ENCODE measurements at regions not wholly inside any gene's neighbourhood (a gene's known extent, or its start where the extent isn't known, plus 50 kb on each side); places are given as distances from the start of the nearest gene placed in this dataset.

DNA sequence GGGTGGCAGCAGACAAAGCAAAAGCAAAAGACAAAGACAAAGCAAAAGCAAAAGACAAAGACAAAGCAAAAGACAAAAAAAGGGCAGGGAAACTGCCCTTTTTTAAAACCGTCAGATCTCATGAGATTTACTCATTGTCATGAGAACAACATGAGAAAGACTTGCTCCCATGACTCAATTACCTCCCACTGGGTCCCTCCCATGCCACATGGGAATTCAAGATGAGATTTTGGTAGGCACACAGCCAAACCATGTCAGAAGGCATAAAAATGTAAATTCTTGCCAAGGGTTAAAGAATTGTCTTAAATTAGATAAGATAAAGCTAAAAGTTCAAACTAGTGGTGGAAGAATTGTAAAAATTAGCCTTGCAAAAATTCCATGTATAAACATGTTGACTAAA, 419.7 kb downstream of the TRAM1L1 start (continued):
- no peak for TF ChIP-seq SIN3A (IDR thresholded peaks at IDR 0.05; ENCODE audit: borderline replicate concordance, low read depth, low read length)
- no peak for TF ChIP-seq FOXJ3 (CRISPR knock-in tag; IDR thresholded peaks at IDR 0.05)
- no peak for TF ChIP-seq NRF1 (IDR thresholded peaks at IDR 0.05; ENCODE audit: low read depth, low read length)

DNA sequence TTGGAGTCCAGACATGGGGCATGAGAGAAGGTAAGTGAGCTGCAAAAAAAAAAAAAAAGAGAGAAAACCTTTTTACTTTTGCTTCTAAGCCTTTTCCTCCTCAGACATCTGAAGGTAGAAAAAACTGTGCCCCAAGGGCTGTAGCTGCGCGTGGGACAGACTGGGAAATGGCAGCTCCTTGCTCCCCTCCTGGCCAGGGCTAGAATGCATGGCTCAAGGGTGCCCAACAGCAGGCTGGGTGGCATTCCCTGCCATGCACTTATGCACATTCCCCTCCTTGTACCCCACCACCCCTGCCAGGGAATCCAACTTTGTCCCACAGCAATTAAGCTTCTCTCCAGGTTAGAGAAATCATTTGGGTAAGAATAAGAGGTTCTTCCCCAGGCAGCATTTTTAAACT, 421.2 kb downstream of the TRAM1L1 start:
- Histone ChIP-seq H3K4me1 (ENCODE audit: control insufficient read depth in 1 of 2, insufficient read depth in 2 of 2, low read depth in 1 of 2, low read length in 1 of 2) (no peaks in the 10 kb centered on the region; a peak in 1 of 4 replicates), H3F3A (replicated peaks; ENCODE audit: insufficient read depth) (no peaks in the 10 kb centered on the region), H3K79me2 (ENCODE audit: insufficient read depth) (no peaks in the 10 kb centered on the region), H3K36me3 (replicated peaks in 1 of 2; ENCODE audit: control insufficient read depth in 1 of 2, insufficient read depth in 2 of 2, low read length in 1 of 2) (no peaks in the 10 kb centered on the region), H3K4me2 (no peak overlapping the region), H3K27ac (ENCODE audit: low read depth in 2 of 2, low read length in 1 of 2) (no peak overlapping the region), H3K9ac (no peak overlapping the region), H3K4me3 (ENCODE audit: low read depth in 2 of 2, low read length in 1 of 2) (no peak overlapping the region), H3K9me3 (no peaks in the 10 kb centered on the region), H4K20me1 (ENCODE audit: insufficient read depth) (no peaks in the 10 kb centered on the region), H2AFZ (ENCODE audit: low read depth) (no peak overlapping the region), H3K27me3 (ENCODE audit: insufficient read depth) (no peaks in the 10 kb centered on the region), H3K9me2 (no peaks in the 10 kb centered on the region)
- WGBS (ENCODE audit: low lambda C conversion rate): 69% methylated on average over 2 of the region's 2 CpGs
- DNase-seq: peak; percentile 3
- POLR2A ChIA-PET: no interaction called here
- CTCF ChIA-PET: interaction anchor here (0.6 kb wide), 1 partner anchor 62 kb away, joined by 3 read pairs; no protein-coding TSS in a partner anchor
- TF ChIP-seq, protein P1, sequence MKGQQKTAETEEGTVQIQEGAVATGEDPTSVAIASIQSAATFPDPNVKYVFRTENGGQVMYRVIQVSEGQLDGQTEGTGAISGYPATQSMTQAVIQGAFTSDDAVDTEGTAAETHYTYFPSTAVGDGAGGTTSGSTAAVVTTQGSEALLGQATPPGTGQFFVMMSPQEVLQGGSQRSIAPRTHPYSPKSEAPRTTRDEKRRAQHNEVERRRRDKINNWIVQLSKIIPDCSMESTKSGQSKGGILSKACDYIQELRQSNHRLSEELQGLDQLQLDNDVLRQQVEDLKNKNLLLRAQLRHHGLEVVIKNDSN (IDR thresholded peaks at IDR 0.05; ENCODE audit: borderline replicate concordance, low read depth): no peak
- TF ChIP-seq FOSL2 (IDR thresholded peaks at IDR 0.05; ENCODE audit: borderline replicate concordance, low read depth): no peak
- TF ChIP-seq RFX5 (IDR thresholded peaks at IDR 0.05; ENCODE audit: low read length): no peak
- no peak for TF ChIP-seq NFIC (IDR thresholded peaks at IDR 0.05; ENCODE audit: borderline replicate concordance)
- no peak for TF ChIP-seq SIN3A (IDR thresholded peaks at IDR 0.05; ENCODE audit: borderline replicate concordance, low read depth, low read length)
- TF ChIP-seq, protein P2, sequence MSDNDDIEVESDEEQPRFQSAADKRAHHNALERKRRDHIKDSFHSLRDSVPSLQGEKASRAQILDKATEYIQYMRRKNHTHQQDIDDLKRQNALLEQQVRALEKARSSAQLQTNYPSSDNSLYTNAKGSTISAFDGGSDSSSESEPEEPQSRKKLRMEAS (IDR thresholded peaks at IDR 0.05; ENCODE audit: low read depth): no peak
- TF ChIP-seq FOXM1 (IDR thresholded peaks at IDR 0.05; ENCODE audit: low read depth): no peak
- TF ChIP-seq, protein P3, sequence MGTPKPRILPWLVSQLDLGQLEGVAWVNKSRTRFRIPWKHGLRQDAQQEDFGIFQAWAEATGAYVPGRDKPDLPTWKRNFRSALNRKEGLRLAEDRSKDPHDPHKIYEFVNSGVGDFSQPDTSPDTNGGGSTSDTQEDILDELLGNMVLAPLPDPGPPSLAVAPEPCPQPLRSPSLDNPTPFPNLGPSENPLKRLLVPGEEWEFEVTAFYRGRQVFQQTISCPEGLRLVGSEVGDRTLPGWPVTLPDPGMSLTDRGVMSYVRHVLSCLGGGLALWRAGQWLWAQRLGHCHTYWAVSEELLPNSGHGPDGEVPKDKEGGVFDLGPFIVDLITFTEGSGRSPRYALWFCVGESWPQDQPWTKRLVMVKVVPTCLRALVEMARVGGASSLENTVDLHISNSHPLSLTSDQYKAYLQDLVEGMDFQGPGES (IDR thresholded peaks at IDR 0.05; ENCODE audit: low read depth, low read length): no peak
- no peak for TF ChIP-seq YY1 (IDR thresholded peaks at IDR 0.05; ENCODE audit: low read depth)

DNA sequence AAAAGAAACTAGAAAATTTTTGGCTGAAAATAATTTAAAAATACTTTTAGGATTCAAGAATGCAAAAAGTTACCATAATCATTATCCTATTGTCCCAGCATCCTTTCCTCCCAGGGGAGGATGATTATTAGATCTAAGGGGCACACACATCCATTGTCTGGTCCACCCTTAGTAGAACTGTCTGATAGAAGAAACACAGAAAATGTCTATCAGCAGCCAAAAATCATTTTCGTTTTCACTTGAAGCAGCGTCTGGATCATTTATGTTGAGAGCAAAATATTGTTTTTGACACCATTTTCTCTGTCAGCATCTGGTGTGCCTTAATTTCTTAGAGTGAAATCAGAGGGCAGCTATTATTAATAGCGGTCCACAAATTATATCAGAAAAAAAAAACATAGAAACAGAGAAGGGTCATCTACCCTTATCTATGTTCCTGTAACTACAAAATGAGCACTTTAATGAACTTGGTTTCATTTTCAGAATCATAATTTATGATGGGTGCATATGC, 446.3 kb downstream of the TRAM1L1 start:
- peak overlapping the region; percentile 12 for H2AFZ ChIP-seq (ENCODE audit: low read depth)
- H3K9me2 ChIP-seq: no peaks in the 10 kb centered on the region; the same call in 1 of the 2 replicates
- no peaks in the 10 kb centered on the region for H3K79me2 ChIP-seq (ENCODE audit: insufficient read depth)
- POLR2A ChIA-PET: interaction anchor here (0.6 kb wide), 1 partner anchor 1714 kb away, joined by 3 read pairs; the partner anchor contains the start of gene PRSS12
- H3K4me3 ChIP-seq (ENCODE audit: low read depth in 2 of 2, low read length in 1 of 2): peak overlapping the region in 1 of 2 experiments; percentile 6; a peak in 1 of 4 replicates
- H3K9me3 ChIP-seq: no peaks in the 10 kb centered on the region
- H3K4me1 ChIP-seq (ENCODE audit: control insufficient read depth in 1 of 2, insufficient read depth in 2 of 2, low read depth in 1 of 2, low read length in 1 of 2): peaks cover 0 to 6% of the 10 kb centered on the region in 2 experiments; a peak in 2 of 4 replicates
- H3K9ac ChIP-seq: no peak overlapping the region
- peak overlapping the region; percentile 28 for H3K4me2 ChIP-seq
- no peaks in the 10 kb centered on the region for H4K20me1 ChIP-seq (ENCODE audit: insufficient read depth)
- no peaks in the 10 kb centered on the region for H3F3A ChIP-seq (replicated peaks; ENCODE audit: insufficient read depth)
- no peaks in the 10 kb centered on the region for H3K27me3 ChIP-seq (ENCODE audit: insufficient read depth)
- H3K27ac ChIP-seq (ENCODE audit: low read depth in 2 of 2, low read length in 1 of 2): peak overlapping the region in 1 of 2 experiments; percentile 64; a peak in 1 of 4 replicates
- WGBS (ENCODE audit: low lambda C conversion rate): 9% methylated on average over 3 of the region's 3 CpGs
- no peaks in the 10 kb centered on the region for H3K36me3 ChIP-seq (replicated peaks in 1 of 2; ENCODE audit: control insufficient read depth in 1 of 2, insufficient read depth in 2 of 2, low read length in 1 of 2)
- peak; percentile 88 for TF ChIP-seq RCOR1 (IDR thresholded peaks at IDR 0.05; ENCODE audit: low read length)
- TF ChIP-seq TCF12 (IDR thresholded peaks at IDR 0.05): peak; percentile 31; the same call in 1 of the 2 replicates
- TF ChIP-seq EP300 (IDR thresholded peaks at IDR 0.05; ENCODE audit: borderline replicate concordance in 1 of 2, low read depth in 1 of 2, low read length in 1 of 2): peak in 1 of 2 experiments; percentile 95; a peak in 2 of 4 replicates
- peak; percentile 36 for TF ChIP-seq CHD2 (IDR thresholded peaks at IDR 0.05; ENCODE audit: low read length, partially characterized antibody)
- peak; percentile 22; the same call in 1 of the 2 replicates for TF ChIP-seq MXI1 (IDR thresholded peaks at IDR 0.05; ENCODE audit: low read depth, low read length)
- TF ChIP-seq FOSL2 (IDR thresholded peaks at IDR 0.05; ENCODE audit: borderline replicate concordance, low read depth): no peak
- peak; percentile 72 for TF ChIP-seq FOXJ3 (CRISPR knock-in tag; IDR thresholded peaks at IDR 0.05)
- peak; percentile 14; the same call in 1 of the 2 replicates for TF ChIP-seq RAD21 (IDR thresholded peaks at IDR 0.05; ENCODE audit: low read length)
- peak; percentile 75 for TF ChIP-seq GATA2 (CRISPR knock-in tag; IDR thresholded peaks at IDR 0.05)
- TF ChIP-seq TEAD4 (IDR thresholded peaks at IDR 0.05; ENCODE audit: borderline replicate concordance, insufficient read depth): no peak
- DNase-seq: peak; percentile 7
- CTCF ChIA-PET: interaction anchor here (0.9 kb wide), 1 partner anchor 12 kb away, joined by 4 read pairs; no protein-coding TSS in a partner anchor
